ENCODE measurements at regions not wholly inside any gene's neighbourhood (a gene's known extent, or its start where the extent isn't known, plus 50 kb on each side); places are given as distances from the start of the nearest gene placed in this dataset.

- no peak for TF ChIP-seq CTCF (IDR thresholded peaks at IDR 0.05)
- POLR2A ChIA-PET: no interaction called here
Observed at GRCh38 chr16:87182759-87183158, 134.4 kb downstream of the C16orf95 start.

GRCh38 chr16:87183647-87184046 is 133.5 kb downstream of the C16orf95 start:
- H3K4me3 Mint-ChIP-seq: no peak overlapping the region
- intact Hi-C loops (cut with micrococcal nuclease): loop anchor here (5.0 kb wide), 1 partner anchor 621 kb away; no protein-coding TSS in a partner anchor
- H3K4me1 Mint-ChIP-seq: no peaks in the 10 kb centered on the region
- no peak for ATAC-seq (ENCODE audit: low read depth)
- no peak overlapping the region for H3K27ac Mint-ChIP-seq
- H3K9me3 Mint-ChIP-seq: peaks cover 6% of the 10 kb centered on the region
- ChIA-PET POLR2A (no interaction called here), CTCF (no interaction called here)
- TF ChIP-seq CTCF (IDR thresholded peaks at IDR 0.05): no peak
- peaks cover 6% of the 10 kb centered on the region for H3K27me3 Mint-ChIP-seq
- DNase-seq: no peak
- H3K36me3 Mint-ChIP-seq (ENCODE audit: low read depth): no peaks in the 10 kb centered on the region

More at GRCh38 chr16:87182759-87183158, 134.4 kb downstream of the C16orf95 start:
- DNase-seq (no peak), ATAC-seq (ENCODE audit: low read depth) (no peak)
- H3K4me1 Mint-ChIP-seq: no peaks in the 10 kb centered on the region
- no peak overlapping the region for H3K27ac Mint-ChIP-seq
- no peaks in the 10 kb centered on the region for H3K36me3 Mint-ChIP-seq (ENCODE audit: low read depth)
- peaks cover 10% of the 10 kb centered on the region for H3K27me3 Mint-ChIP-seq
- intact Hi-C loops (cut with micrococcal nuclease): loop anchor here (5.0 kb wide), 1 partner anchor 620 kb away; no protein-coding TSS in a partner anchor
- no peak overlapping the region for H3K4me3 Mint-ChIP-seq
- CTCF ChIA-PET: no interaction called here
- peaks cover 6% of the 10 kb centered on the region for H3K9me3 Mint-ChIP-seq

- intact Hi-C loops (cut with micrococcal nuclease): no loop called here
- CTCF ChIA-PET: no interaction called here
Observed at GRCh38 chr16:87185308-87185707, 131.9 kb downstream of the C16orf95 start.

GRCh38 chr16:87185983-87186382 is 131.2 kb downstream of the C16orf95 start:
- CTCF ChIA-PET: no interaction called here
- no peaks in the 10 kb centered on the region for H3K27me3 Mint-ChIP-seq
- peaks cover 6% of the 10 kb centered on the region for H3K9me3 Mint-ChIP-seq
- intact Hi-C loops (cut with micrococcal nuclease): no loop called here
- no peak overlapping the region for H3K27ac Mint-ChIP-seq
- TF ChIP-seq CTCF (IDR thresholded peaks at IDR 0.05): no peak
- ATAC-seq (ENCODE audit: low read depth) (no peak), DNase-seq (no peak)
- H3K4me3 Mint-ChIP-seq: no peak overlapping the region
- no peaks in the 10 kb centered on the region for H3K36me3 Mint-ChIP-seq (ENCODE audit: low read depth)
- no peaks in the 10 kb centered on the region for H3K4me1 Mint-ChIP-seq
- POLR2A ChIA-PET: no interaction called here

More at GRCh38 chr16:87185308-87185707, 131.9 kb downstream of the C16orf95 start:
- peaks cover 6% of the 10 kb centered on the region for H3K9me3 Mint-ChIP-seq
- POLR2A ChIA-PET: no interaction called here
- DNase-seq (no peak), ATAC-seq (ENCODE audit: low read depth) (no peak)
- no peaks in the 10 kb centered on the region for H3K4me1 Mint-ChIP-seq
- TF ChIP-seq CTCF (IDR thresholded peaks at IDR 0.05): no peak
- no peak overlapping the region for H3K27ac Mint-ChIP-seq
- H3K27me3 Mint-ChIP-seq: no peaks in the 10 kb centered on the region
- H3K36me3 Mint-ChIP-seq (ENCODE audit: low read depth): no peaks in the 10 kb centered on the region
- H3K4me3 Mint-ChIP-seq: no peak overlapping the region

GRCh38 chr16:87186446-87186845 is 130.7 kb downstream of the C16orf95 start:
- H3K4me3 Mint-ChIP-seq: no peak overlapping the region
- POLR2A ChIA-PET: no interaction called here
- intact Hi-C loops (cut with micrococcal nuclease): no loop called here
- H3K27ac Mint-ChIP-seq: no peak overlapping the region
- peaks cover 6% of the 10 kb centered on the region for H3K9me3 Mint-ChIP-seq
- no peak for DNase-seq
- H3K36me3 Mint-ChIP-seq (ENCODE audit: low read depth): no peaks in the 10 kb centered on the region
- CTCF ChIA-PET: no interaction called here
- no peaks in the 10 kb centered on the region for H3K4me1 Mint-ChIP-seq
- TF ChIP-seq CTCF (IDR thresholded peaks at IDR 0.05): no peak
- no peak for ATAC-seq (ENCODE audit: low read depth)
- H3K27me3 Mint-ChIP-seq: no peaks in the 10 kb centered on the region

All from activated B cell treated with CpG ODN at 0.5 μM for 24 hours (primary cell).